H9 (cell line): ENCODE measurements at regions not wholly inside any gene's neighbourhood (a gene's known extent, or its start where the extent isn't known, plus 50 kb on each side); places are given as distances from the start of the nearest gene placed in this dataset.

ENCODE experiments used
- DNase-seq: peaks from one replicate; pipeline ENCODE4 v3.0.0-alpha.2; 2017
- H2AFZ ChIP-seq: one replicate; pipeline ENCODE4 v1.6.1; 2013; ENCODE audit warnings: mild to moderate bottlenecking, low read length, control low read depth, moderate library complexity
- H2AK5ac ChIP-seq: 2 replicates; pipeline ENCODE4 v1.6.1; 2013; ENCODE audit warnings: low read length, control low read depth, mixed read lengths; ENCODE audit not compliant: insufficient read length
- H2BK120ac ChIP-seq: one replicate; pipeline ENCODE4 v1.6.1; 2013; ENCODE audit warnings: low read depth, mild to moderate bottlenecking, low read length, control low read depth, inconsistent platforms; ENCODE audit not compliant: poor library complexity, severe bottlenecking
- H2BK12ac ChIP-seq: 2 replicates; pipeline ENCODE4 v1.6.1; 2013; ENCODE audit warnings: low read length, control low read depth, mixed read lengths, low read depth; ENCODE audit not compliant: insufficient read length
- H2BK15ac ChIP-seq: 2 replicates; pipeline ENCODE4 v1.6.1; 2013; ENCODE audit warnings: low read depth, low read length, control low read depth
- H2BK20ac ChIP-seq: one replicate; pipeline ENCODE4 v1.6.1; 2013; ENCODE audit warnings: low read depth, mild to moderate bottlenecking, low read length, control low read depth, inconsistent platforms; ENCODE audit not compliant: poor library complexity, severe bottlenecking
- H2BK5ac ChIP-seq: 2 replicates; pipeline ENCODE4 v1.6.1; 2013; ENCODE audit warnings: low read length, control low read depth, mixed read lengths; ENCODE audit not compliant: insufficient read length
- H3K14ac ChIP-seq: 2 replicates; pipeline ENCODE4 v1.6.1; 2013; ENCODE audit warnings: low read length, control low read depth; ENCODE audit not compliant: insufficient read depth
- H3K18ac ChIP-seq: 2 replicates; pipeline ENCODE4 v1.6.1; 2013; ENCODE audit warnings: low read depth, mild to moderate bottlenecking, mixed read lengths, low read length, control low read depth; ENCODE audit not compliant: insufficient read length
- H3K23ac ChIP-seq: 2 replicates; pipeline ENCODE4 v1.6.1; 2013; ENCODE audit warnings: low read length, control low read depth, mixed read lengths, low read depth; ENCODE audit not compliant: insufficient read length
- H3K23me2 ChIP-seq: 2 replicates; pipeline ENCODE4 v1.6.1; 2013; ENCODE audit warnings: low read depth, mild to moderate bottlenecking, mixed read lengths, low read length, control low read depth; ENCODE audit not compliant: insufficient read length, poor library complexity, severe bottlenecking
- H3K27ac ChIP-seq: 2 replicates; pipeline ENCODE4 v1.5.1; 2013; ENCODE audit warnings: low read length, control low read depth, mixed read lengths, low read depth; ENCODE audit not compliant: insufficient read length
- H3K27me3 ChIP-seq: 2 replicates; pipeline ENCODE4 v1.6.1; 2013; ENCODE audit warnings: low read length, control low read depth, inconsistent platforms; ENCODE audit not compliant: insufficient read depth
- H3K4ac ChIP-seq: 2 replicates; pipeline ENCODE4 v1.6.1; 2013; ENCODE audit warnings: low read depth, mild to moderate bottlenecking, control low read depth, inconsistent platforms, low read length, moderate library complexity
- H3K4me1 ChIP-seq: 2 replicates; pipeline ENCODE4 v1.6.1; 2013; ENCODE audit warnings: low read length, control low read depth, inconsistent platforms; ENCODE audit not compliant: insufficient read depth
- H3K4me2 ChIP-seq: 2 replicates; pipeline ENCODE4 v1.6.1; 2013; ENCODE audit warnings: low read length, control low read depth, mixed read lengths; ENCODE audit not compliant: insufficient read length, insufficient read depth
- H3K56ac ChIP-seq: 2 replicates; pipeline ENCODE4 v1.6.1; 2013; ENCODE audit warnings: low read depth, mild to moderate bottlenecking, mixed read lengths, low read length, control low read depth; ENCODE audit not compliant: insufficient read length
- H3K79me1 ChIP-seq: 2 replicates; pipeline ENCODE4 v1.6.1; 2013; ENCODE audit warnings: low read depth, mild to moderate bottlenecking, moderate library complexity, low read length, control low read depth, inconsistent platforms; ENCODE audit not compliant: insufficient read depth, poor library complexity, severe bottlenecking
- H3K79me2 ChIP-seq: 2 replicates; pipeline ENCODE4 v1.6.1; 2013; ENCODE audit warnings: low read length, control low read depth, inconsistent platforms; ENCODE audit not compliant: insufficient read depth
- H3K9ac ChIP-seq: 2 replicates; pipeline ENCODE4 v1.6.1; 2013; ENCODE audit warnings: low read length, control low read depth, mixed read lengths; ENCODE audit not compliant: insufficient read length; ENCODE audit errors: extremely low read depth
- H3K9me3 ChIP-seq: one replicate; pipeline ENCODE4 v1.6.1; 2013; ENCODE audit warnings: low read depth, low read length, inconsistent platforms; ENCODE audit not compliant: control insufficient read depth
- H3T11ph ChIP-seq: one replicate; pipeline ENCODE4 v1.6.1; 2013; ENCODE audit warnings: mild to moderate bottlenecking, low read length, control low read depth, inconsistent platforms
- H4K20me1 ChIP-seq: one replicate; pipeline ENCODE4 v1.6.1; 2013; ENCODE audit not compliant: control insufficient read depth, insufficient read length, insufficient read depth
- H4K5ac ChIP-seq: 2 replicates; pipeline ENCODE4 v1.6.1; 2013; ENCODE audit warnings: low read depth, mild to moderate bottlenecking, mixed read lengths, low read length, control low read depth; ENCODE audit not compliant: insufficient read length
- H4K8ac ChIP-seq: replicated peaks from 2 replicates; pipeline ENCODE4 v1.6.1; 2013; ENCODE audit warnings: low read length, control low read depth, mixed read lengths, low read depth; ENCODE audit not compliant: insufficient read length
- H4K91ac ChIP-seq: 2 replicates; pipeline ENCODE4 v1.6.1; 2013; ENCODE audit warnings: low read depth, mild to moderate bottlenecking, moderate library complexity, mixed read lengths, low read length, control low read depth; ENCODE audit not compliant: insufficient read length
- H3K27ac Mint-ChIP-seq, 3 experiments: 2 replicates in 2 of 3; 3 replicates in 1 of 3; pipeline ENCODE4 v1.8.0; 2020 to 2021; ENCODE audit warnings: mixed read lengths in 3 of 3, mild to moderate bottlenecking in 1 of 3, moderate library complexity in 1 of 3
- H3K27me3 Mint-ChIP-seq: 2 replicates; pipeline ENCODE4 v1.8.0; 2021; ENCODE audit warnings: low read depth, mild to moderate bottlenecking, moderate library complexity, mixed read lengths
- H3K36me3 Mint-ChIP-seq, 3 experiments: 2 replicates in 2 of 3; 3 replicates in 1 of 3; pipeline ENCODE4 v1.8.0; 2020 to 2021; ENCODE audit warnings: low read depth in 3 of 3, mixed read lengths in 3 of 3; ENCODE audit not compliant: insufficient read depth in 1 of 3
- H3K4me1 Mint-ChIP-seq, 2 experiments: 2 replicates each; pipeline ENCODE4 v1.8.0; 2020; ENCODE audit warnings: mixed read lengths in 2 of 2
- H3K4me3 Mint-ChIP-seq, 2 experiments: 2 replicates in 1 of 2; 3 replicates in 1 of 2; pipeline ENCODE4 v1.8.0; 2020 to 2021; ENCODE audit warnings: mild to moderate bottlenecking in 2 of 2, mixed read lengths in 2 of 2, moderate library complexity in 1 of 2
- H3K9me3 Mint-ChIP-seq, 2 experiments: 2 replicates in 1 of 2; 3 replicates in 1 of 2; pipeline ENCODE4 v1.8.0; 2020; ENCODE audit warnings: mild to moderate bottlenecking in 2 of 2, mixed read lengths in 2 of 2, moderate library complexity in 1 of 2
- CTCF ChIP-seq: fragments of 200-600 bp; sonication (generic); conservative IDR thresholded peaks from 3 replicates; pipeline ENCODE4 v1.8.0; 2021; ENCODE audit warnings: antibody characterized with exemption, mild to moderate bottlenecking
- WGBS: extraction: QIAGEN DNeasy Blood & Tissue Kit; methylation state at CpG from one replicate; pipeline ENCODE4 v1.1.7; 2013; ENCODE audit warnings: missing lambda C conversion rate, low lambda C conversion rate, mixed read lengths; ENCODE audit not compliant: insufficient read length; ENCODE audit errors: extremely low coverage; 5-methylcytosine and 5-hydroxymethylcytosine counted together

GRCh38 chr2:12256206-12256605 is 460.5 kb upstream of the TRIB2 start:
- no peak overlapping the region for H3K4ac ChIP-seq
- Mint-ChIP-seq H3K9me3 (peaks cover under 1 to 3% of the 10 kb centered on the region in 2 experiments; a peak in 2 of 5 replicates), H3K4me1 (peaks cover 18 to 19% of the 10 kb centered on the region in 2 experiments), H3K36me3 (peaks cover 0 to 5% (median 0%) of the 10 kb centered on the region in 3 experiments; a peak in 2 of 7 replicates), H3K4me3 (no peak overlapping the region), H3K27ac (no peak overlapping the region), H3K27me3 (no peaks in the 10 kb centered on the region)
- H4K91ac ChIP-seq = no peak overlapping the region
- H2BK12ac ChIP-seq = no peak overlapping the region
- no peak overlapping the region for H2BK20ac ChIP-seq
- H3T11ph ChIP-seq = no peak overlapping the region
- H3K9ac ChIP-seq = no peak overlapping the region
- no peak overlapping the region for H3K14ac ChIP-seq
- H3K56ac ChIP-seq = no peak overlapping the region
- H3K79me1 ChIP-seq = no peaks in the 10 kb centered on the region
- H2AFZ ChIP-seq = no peak overlapping the region
- no peak overlapping the region for H2BK15ac ChIP-seq
- no peak for TF ChIP-seq CTCF
- H3K9me3 ChIP-seq = no peaks in the 10 kb centered on the region
- no peak overlapping the region for H3K4me2 ChIP-seq
- no peaks in the 10 kb centered on the region for H4K20me1 ChIP-seq
- WGBS = no CpG with 5 or more reads among the region's 2 CpGs
- H3K79me2 ChIP-seq = no peaks in the 10 kb centered on the region
- no peak overlapping the region for H2BK5ac ChIP-seq
- no peak overlapping the region for H3K18ac ChIP-seq
- H2BK120ac ChIP-seq = no peak overlapping the region
- H2AK5ac ChIP-seq = no peak overlapping the region
- no peak overlapping the region for H3K23ac ChIP-seq
- no peaks in the 10 kb centered on the region; the same call in 1 of the 2 replicates for H3K4me1 ChIP-seq
- H3K23me2 ChIP-seq = no peaks in the 10 kb centered on the region
- H3K27me3 ChIP-seq = no peaks in the 10 kb centered on the region
- DNase-seq = no peak
- no peak overlapping the region for H3K27ac ChIP-seq
- no peak overlapping the region for H4K8ac ChIP-seq
- H4K5ac ChIP-seq = no peak overlapping the region
